ENCODE measurements at regions not wholly inside any gene's neighbourhood (a gene's known extent, or its start where the extent isn't known, plus 50 kb on each side); places are given as distances from the start of the nearest gene placed in this dataset.

- intact Hi-C loops (cut with micrococcal nuclease; ENCODE audit: unreplicated experiment) = no loop called here
- no peak overlapping the region for H3K27ac ChIP-seq (ENCODE audit: control insufficient read depth, insufficient read depth)
Measured at GRCh38 chr7:155388561-155388960, 69.4 kb upstream of the EN2 start.

More at GRCh38 chr7:155388561-155388960, 69.4 kb upstream of the EN2 start:
- Histone ChIP-seq H2AFZ (ENCODE audit: control insufficient read depth, low read depth, low read length) (no peak overlapping the region), H3K4me3 (no peak overlapping the region), H3K79me2 (ENCODE audit: control insufficient read depth, insufficient read depth, low read length) (no peaks in the 10 kb centered on the region), H3K9ac (ENCODE audit: control insufficient read depth, insufficient read depth, low read length) (no peak overlapping the region), H3K4me1 (ENCODE audit: control insufficient read depth, insufficient read depth, low read length) (no peaks in the 10 kb centered on the region), H3K9me3 (replicated peaks; ENCODE audit: control insufficient read depth, insufficient read depth, low read length) (no peaks in the 10 kb centered on the region), H4K20me1 (ENCODE audit: control insufficient read depth, insufficient read depth) (no peaks in the 10 kb centered on the region), H3K27me3 (replicated peaks in 1 of 2; ENCODE audit: control insufficient read depth in 2 of 2, insufficient read depth in 2 of 2, low read length in 1 of 2) (peaks cover 2 to 9% of the 10 kb centered on the region in 2 experiments), H3K4me2 (ENCODE audit: control insufficient read depth, insufficient read depth) (no peak overlapping the region), H3K36me3 (ENCODE audit: control insufficient read depth in 2 of 2, insufficient read depth in 2 of 2, low read length in 1 of 2) (no peaks in the 10 kb centered on the region)
- POLR2A ChIA-PET = no interaction called here
- in situ Hi-C loops (cut with MboI) = loop anchor here (25.0 kb wide), 1 partner anchor 374 kb away; no protein-coding TSS in a partner anchor
- CTCF ChIA-PET = no interaction called here
- RAD21 ChIA-PET (ENCODE audit: unreplicated experiment) = no interaction called here
- ATAC-seq = no peak
- SMC1A ChIA-PET (ENCODE audit: uncharacterized antibody, unreplicated experiment) = interaction anchor here (1.7 kb wide), 1 partner anchor 461 kb away, joined by 3 read pairs; no protein-coding TSS in a partner anchor
- no TSS peak for BruUV-seq (replicated peaks)
- no peak for FAIRE-seq
- no peak for DNase-seq (ENCODE audit: low read depth, low spot score)
- TF ChIP-seq NFIC (IDR thresholded peaks at IDR 0.05; ENCODE audit: low read depth, low read length) = no peak
- no peak for TF ChIP-seq POLR2AphosphoS5 (IDR thresholded peaks at IDR 0.05; ENCODE audit: low read length)
- TF ChIP-seq CEBPB (IDR thresholded peaks at IDR 0.05; ENCODE audit: borderline replicate concordance in 1 of 2, low read depth in 2 of 2, low read length in 2 of 2) = no peak
- TF ChIP-seq BCL3 (IDR thresholded peaks at IDR 0.05; ENCODE audit: borderline replicate concordance, insufficient read depth, low read depth, low read length, poor library complexity, severe bottlenecking) = no peak
- TF ChIP-seq PML (IDR thresholded peaks at IDR 0.05; ENCODE audit: low read length) = no peak
- no peak for TF ChIP-seq USF1 (IDR thresholded peaks at IDR 0.05; ENCODE audit: borderline replicate concordance, extremely low read length, insufficient read depth, low read depth, low read length)
- no peak for TF ChIP-seq E2F8 (IDR thresholded peaks at IDR 0.05; ENCODE audit: low read depth, partially characterized antibody)
- TF ChIP-seq CREM (IDR thresholded peaks at IDR 0.05; ENCODE audit: low read depth) = no peak
- TF ChIP-seq ZNF687 (IDR thresholded peaks at IDR 0.05) = no peak
- TF ChIP-seq BACH1 (IDR thresholded peaks at IDR 0.05; ENCODE audit: borderline replicate concordance) = no peak
- no peak for TF ChIP-seq SMAD5 (IDR thresholded peaks at IDR 0.05; ENCODE audit: low read depth)
- TF ChIP-seq KDM1A (IDR thresholded peaks at IDR 0.05; ENCODE audit: borderline replicate concordance) = no peak
- 16% methylated on average over 11 of the region's 11 CpGs for WGBS (ENCODE audit: insufficient coverage, insufficient replicate concordance, low lambda C conversion rate, missing lambda C conversion rate)
